Tibial artery (tissue), 4 donors: ENCODE measurements at regions not wholly inside any gene's neighbourhood (a gene's known extent, or its start where the extent isn't known, plus 50 kb on each side); places are given as distances from the start of the nearest gene placed in this dataset.

Experiments
- DNase-seq, 2 donors: peaks; one replicate each; pipeline ENCODE4 v3.0.0-alpha.2; 2019
- H3K27ac ChIP-seq, 2 donors: fragments of 200-600 bp; sonication (generic) in 1 of 2; 1 replicate in 1 of 2; 2 replicates in 1 of 2; pipeline ENCODE4 v1.5.1; 2018 to 2019; ENCODE audit warnings: mild to moderate bottlenecking in 1 of 2
- H3K27me3 ChIP-seq, 2 donors: fragments of 200-600 bp; sonication (generic) in 1 of 2; one replicate each; pipeline versions ENCODE4 v1.5.1 to v1.6.0; 2016 to 2019
- H3K36me3 ChIP-seq, 3 donors: fragments of 200-600 bp; sonication (generic) in 2 of 3; one replicate each; pipeline ENCODE4 v1.5.1; 2016 to 2019; ENCODE audit warnings: mild to moderate bottlenecking in 2 of 3
- H3K4me1 ChIP-seq, 4 donors: fragments of 200-600 bp; sonication (generic) in 2 of 4; 1 replicate in 3 of 4; 2 replicates in 1 of 4; pipeline ENCODE4 v1.5.1; 2016 to 2019
- H3K4me3 ChIP-seq, 2 donors: fragments of 200-600 bp; sonication (generic) in 1 of 2; 1 replicate in 1 of 2; 2 replicates in 1 of 2; pipeline ENCODE4 v1.5.1; 2018 to 2019; ENCODE audit warnings: mild to moderate bottlenecking in 2 of 2
- H3K9me3 ChIP-seq, 3 donors: fragments of 200-600 bp; sonication (generic) in 1 of 3; one replicate each; pipeline ENCODE4 v1.5.1; 2016 to 2019
- CTCF ChIP-seq, 2 experiments: fragments of 200-600 bp in 1 of 2; fragments of 450-650 bp in 1 of 2; IDR thresholded peaks; one replicate each; pipeline ENCODE4 v1.5.1; 2017 to 2019; ENCODE audit warnings: antibody characterized with exemption in 2 of 2, mild to moderate bottlenecking in 1 of 2, moderate library complexity in 1 of 2
- intact Hi-C: fragments of 100-400 bp; cut with DNase I; formaldehyde crosslinking; loops from one replicate; pipeline ENCODE4 v1.15.0; 2023; ENCODE audit warnings: low total_unique reads

GRCh38 chr4:163673848-163674697 lies 179.6 kb downstream of the TMA16 start:
- intact Hi-C loops: no loop called here
- no peak for TF ChIP-seq CTCF (IDR thresholded peaks at IDR 0.05)
- H3K4me3 ChIP-seq: no peak overlapping the region

GRCh38 chr4:163679189-163679588 lies 184.7 kb downstream of the TMA16 start:
- Histone ChIP-seq H3K36me3 (no peaks in the 10 kb centered on the region), H3K4me3 (no peak overlapping the region), H3K9me3 (no peaks in the 10 kb centered on the region), H3K4me1 (no peaks in the 10 kb centered on the region), H3K27ac (no peak overlapping the region), H3K27me3 (no peaks in the 10 kb centered on the region)
- TF ChIP-seq CTCF (IDR thresholded peaks at IDR 0.05): no peak
- intact Hi-C loops: no loop called here
- DNase-seq: no peak

More at GRCh38 chr4:163673848-163674697, 179.6 kb downstream of the TMA16 start:
- Histone ChIP-seq H3K27me3 (no peaks in the 10 kb centered on the region), H3K36me3 (no peaks in the 10 kb centered on the region), H3K27ac (no peak overlapping the region), H3K4me1 (no peaks in the 10 kb centered on the region), H3K9me3 (no peaks in the 10 kb centered on the region)
- no peak for DNase-seq

- intact Hi-C loops: no loop called here
- no peaks in the 10 kb centered on the region for H3K4me1 ChIP-seq
- no peaks in the 10 kb centered on the region for H3K9me3 ChIP-seq
- no peak overlapping the region for H3K4me3 ChIP-seq
- TF ChIP-seq CTCF (IDR thresholded peaks at IDR 0.05): no peak
- H3K36me3 ChIP-seq: no peaks in the 10 kb centered on the region
- no peak for DNase-seq
- no peaks in the 10 kb centered on the region for H3K27me3 ChIP-seq
- H3K27ac ChIP-seq: no peak overlapping the region
These were observed 186.1 kb downstream of the TMA16 start for GRCh38 chr4:163680386-163681098.

- intact Hi-C loops: no loop called here
- H3K36me3 ChIP-seq: no peaks in the 10 kb centered on the region
- TF ChIP-seq CTCF (IDR thresholded peaks at IDR 0.05): peak in 1 of 2 experiments; percentile 22
These were observed 186.8 kb downstream of the TMA16 start for GRCh38 chr4:163681208-163681821.

GRCh38 chr4:163688856-163689255 lies 194.4 kb downstream of the TMA16 start:
- no peak for TF ChIP-seq CTCF (IDR thresholded peaks at IDR 0.05)
- intact Hi-C loops: no loop called here
- no peaks in the 10 kb centered on the region for H3K27me3 ChIP-seq
- no peaks in the 10 kb centered on the region for H3K36me3 ChIP-seq
- H3K27ac ChIP-seq: no peak overlapping the region
- H3K9me3 ChIP-seq: no peaks in the 10 kb centered on the region
- H3K4me3 ChIP-seq: no peak overlapping the region
- H3K4me1 ChIP-seq: no peaks in the 10 kb centered on the region
- DNase-seq: no peak

More at GRCh38 chr4:163681208-163681821, 186.8 kb downstream of the TMA16 start:
- no peak overlapping the region for H3K27ac ChIP-seq
- no peaks in the 10 kb centered on the region for H3K4me1 ChIP-seq
- no peaks in the 10 kb centered on the region for H3K9me3 ChIP-seq
- DNase-seq: no peak
- no peak overlapping the region for H3K4me3 ChIP-seq
- H3K27me3 ChIP-seq: no peaks in the 10 kb centered on the region
